ENCODE measurements at regions not wholly inside any gene's neighbourhood (a gene's known extent, or its start where the extent isn't known, plus 50 kb on each side); places are given as distances from the start of the nearest gene placed in this dataset.
"Not testable (repeated sequence)": the region's sequence is repeated elsewhere in the genome, so short reads cannot be mapped to it uniquely, and the experiment has no call there.

DNA sequence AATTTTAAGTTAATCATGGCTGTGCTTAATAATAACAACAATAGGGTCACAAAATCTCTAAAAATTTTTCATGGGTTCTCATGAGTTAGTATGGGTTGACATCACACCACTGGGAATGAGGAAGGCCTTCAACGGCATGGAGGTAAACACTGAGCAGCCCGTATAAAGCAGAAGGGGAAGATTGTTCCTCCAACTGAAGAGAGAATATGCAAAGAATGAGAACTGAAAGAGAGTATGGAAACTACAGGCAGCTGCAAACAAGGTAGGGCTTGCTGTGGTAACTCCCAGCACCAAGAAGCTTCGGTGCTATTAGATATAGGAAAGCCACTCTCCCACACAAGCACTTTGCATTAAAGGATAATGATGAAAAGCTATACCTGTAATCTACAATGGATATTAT lies 1242.3 kb upstream of the CELF4 start:
- DNase-seq (ENCODE audit: low read depth in 4 of 4, low spot score in 3 of 4): no peak

DNA sequence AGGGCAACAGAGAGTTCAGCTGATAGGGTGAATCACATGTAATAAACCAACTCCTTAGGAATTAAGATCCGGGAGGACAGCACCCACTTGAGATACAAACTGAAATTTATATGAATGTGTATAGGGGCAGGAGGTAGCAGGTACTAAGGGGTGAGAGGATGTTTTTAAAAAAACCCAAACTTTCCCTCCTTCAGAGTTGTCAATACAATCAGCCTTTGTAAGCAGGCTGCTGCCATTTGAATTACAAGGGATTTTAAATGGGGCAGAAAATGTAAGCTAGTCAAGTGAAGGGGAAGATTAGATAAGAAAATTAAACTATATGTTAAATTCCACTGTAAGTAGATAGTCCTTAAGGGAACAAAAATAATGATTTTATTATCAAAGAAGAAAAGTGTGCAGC lies 1239.7 kb upstream of the CELF4 start:
- no peak for DNase-seq (ENCODE audit: low read depth in 4 of 4, low spot score in 3 of 4)

DNA sequence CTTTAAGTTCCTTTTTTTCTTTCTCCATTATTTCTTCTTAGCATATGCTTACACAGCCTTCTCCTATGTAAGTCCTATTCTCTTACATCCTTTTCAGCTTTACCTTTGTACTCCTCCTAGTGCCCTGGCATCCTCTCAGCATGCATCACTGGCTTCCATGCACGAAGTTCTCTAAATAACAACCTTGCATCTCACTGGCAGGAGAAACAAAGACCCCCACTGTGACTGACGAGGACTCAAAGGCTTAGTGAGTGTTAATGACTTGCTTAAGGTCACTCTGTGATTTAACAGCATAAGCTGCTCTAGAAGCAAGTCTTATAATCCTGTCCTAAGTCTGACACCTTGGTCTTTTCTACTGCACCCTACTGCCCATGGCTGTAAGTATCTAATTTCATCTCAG lies 1236.0 kb upstream of the CELF4 start:
- no peak for DNase-seq (ENCODE audit: low read depth in 4 of 4, low spot score in 3 of 4)

DNA sequence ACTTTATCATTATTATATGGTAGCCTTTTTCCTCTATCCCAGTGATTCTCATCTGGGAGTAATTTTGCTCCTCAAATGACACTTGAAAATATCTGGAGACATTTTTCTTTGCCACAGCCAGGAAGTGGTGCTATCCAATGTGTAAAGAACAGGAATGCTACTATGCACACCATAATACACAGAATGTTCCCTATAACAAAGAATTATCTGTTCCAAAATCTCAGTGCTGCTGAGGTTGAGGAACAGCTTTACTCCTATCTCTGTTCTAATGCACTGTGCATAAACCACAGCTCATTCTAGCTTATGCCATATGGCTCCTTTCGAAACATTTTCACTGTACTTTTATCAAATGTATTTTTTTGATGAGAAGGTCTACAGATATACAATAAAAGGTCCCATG lies 1231.2 kb upstream of the CELF4 start:
- DNase-seq (ENCODE audit: low read depth in 4 of 4, low spot score in 3 of 4): no peak

DNA sequence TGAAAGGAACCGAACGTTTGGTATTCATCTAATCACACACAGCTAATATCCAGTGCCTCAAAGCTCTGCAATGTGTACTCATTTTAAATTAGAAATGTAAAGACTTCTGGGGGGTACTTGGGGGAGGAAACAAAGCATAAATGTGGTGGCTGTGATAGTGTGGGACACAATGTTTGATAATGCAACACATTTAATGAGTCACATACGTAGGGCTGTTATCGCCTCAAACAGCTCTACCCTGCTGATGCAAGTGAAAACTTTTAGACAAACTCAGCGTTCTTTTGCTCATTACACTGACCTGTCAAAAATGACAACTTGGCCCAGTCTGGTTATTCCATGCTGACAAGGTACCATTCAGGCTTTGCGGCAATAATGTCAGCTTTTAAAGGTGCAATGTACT lies 1227.1 kb upstream of the CELF4 start:
- no peak for DNase-seq (ENCODE audit: low read depth in 4 of 4, low spot score in 3 of 4)

DNA sequence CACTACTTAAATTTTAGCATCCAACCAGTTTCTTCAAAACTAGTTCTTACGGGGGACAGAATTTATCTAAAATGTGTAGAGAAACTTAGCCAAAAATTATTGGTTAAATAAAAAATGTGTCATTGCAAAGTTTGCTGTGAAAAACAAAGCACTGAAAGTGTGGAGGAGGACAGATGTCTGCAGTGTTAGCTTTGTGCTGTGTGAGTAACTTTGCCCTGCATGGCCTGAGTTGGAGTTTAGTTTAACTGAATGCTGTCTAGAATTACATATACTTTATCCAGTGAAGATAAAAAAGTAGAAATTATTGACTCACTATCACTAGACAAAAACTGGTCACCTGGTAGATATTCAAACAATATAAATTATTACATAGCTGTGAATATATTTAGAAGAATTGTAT lies 1225.2 kb upstream of the CELF4 start:
- DNase-seq (ENCODE audit: low read depth in 4 of 4, low spot score in 3 of 4): no peak

DNA sequence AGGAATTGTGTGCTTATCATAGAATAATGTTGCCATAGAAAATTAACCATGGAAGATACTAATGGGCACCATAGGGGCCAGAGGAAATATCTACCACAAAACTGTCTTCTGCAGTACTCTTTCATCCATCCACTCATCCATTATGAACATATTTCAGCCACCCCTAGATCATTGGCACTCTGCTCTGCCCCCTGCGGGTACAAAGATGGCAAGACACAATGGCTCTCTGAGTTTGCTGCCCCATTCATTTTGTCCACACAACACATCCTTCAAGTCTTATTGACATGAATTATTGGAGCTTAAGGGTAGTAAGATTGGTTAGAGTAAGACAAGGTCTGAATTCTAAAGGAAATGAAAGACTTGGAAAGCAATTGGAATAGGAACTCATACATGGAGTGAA lies 1224.7 kb upstream of the CELF4 start:
- DNase-seq (ENCODE audit: low read depth in 4 of 4, low spot score in 3 of 4): no peak

DNA sequence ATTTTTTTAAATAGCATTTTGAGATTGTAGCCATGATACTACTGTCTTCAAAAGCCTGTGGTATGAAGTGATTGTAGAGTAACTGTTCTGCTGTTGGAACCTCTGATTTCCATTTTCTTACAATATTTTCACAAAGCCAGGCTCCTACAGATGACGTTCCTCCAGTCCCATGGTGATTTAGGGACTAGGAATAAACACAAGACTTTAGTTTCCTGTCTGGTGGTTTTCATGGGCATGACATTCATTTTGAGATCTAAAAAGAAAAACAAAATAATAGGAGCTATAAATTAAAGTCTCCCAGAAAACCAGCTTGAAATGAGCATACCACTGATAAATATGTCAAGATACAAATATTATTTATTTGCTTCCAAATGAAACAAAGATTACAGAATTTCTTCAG lies 1223.5 kb upstream of the CELF4 start:
- peak in 1 of 4 donors; percentile 6 for DNase-seq (ENCODE audit: low read depth in 4 of 4, low spot score in 3 of 4)

DNA sequence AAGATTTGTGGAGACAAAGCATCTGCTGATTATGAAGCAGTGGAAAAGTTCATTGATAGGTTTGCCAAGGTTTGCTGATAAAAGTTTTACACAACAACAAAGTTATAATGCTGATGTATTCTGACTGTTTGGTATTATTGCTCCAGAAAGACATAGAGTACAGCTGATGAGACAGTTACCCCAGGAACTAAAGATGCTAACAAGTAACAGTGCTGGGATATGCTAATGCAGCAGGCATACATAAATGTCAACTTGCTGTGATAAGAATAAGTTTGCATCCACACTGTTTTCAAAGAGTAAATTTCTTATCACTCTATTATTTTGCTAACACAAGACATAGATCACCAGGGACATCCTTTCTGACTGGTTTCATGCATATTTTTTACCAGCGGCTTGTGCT lies 1221.3 kb upstream of the CELF4 start:
- no peak for DNase-seq (ENCODE audit: low read depth in 4 of 4, low spot score in 3 of 4)

DNA sequence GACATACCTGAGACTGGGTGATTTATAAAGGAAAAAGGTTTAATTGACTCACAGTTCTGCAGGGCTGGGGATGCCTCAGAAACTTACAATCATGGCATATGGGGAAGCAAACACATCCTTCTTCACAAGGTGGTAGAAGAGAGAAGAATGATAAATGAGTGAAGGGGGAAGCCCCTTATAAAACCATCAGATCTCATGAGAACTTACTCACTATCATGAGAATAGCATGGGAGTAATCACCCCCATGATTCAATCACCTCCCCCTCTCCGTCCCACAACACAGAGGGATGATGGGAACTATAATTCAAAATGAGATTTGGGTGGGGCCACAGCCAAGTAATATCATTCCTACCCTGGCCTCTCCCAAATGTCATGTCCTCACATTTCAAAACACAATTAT lies 1206.0 kb upstream of the CELF4 start:
- DNase-seq (ENCODE audit: low read depth in 4 of 4, low spot score in 3 of 4): not testable (repeated sequence)

DNA sequence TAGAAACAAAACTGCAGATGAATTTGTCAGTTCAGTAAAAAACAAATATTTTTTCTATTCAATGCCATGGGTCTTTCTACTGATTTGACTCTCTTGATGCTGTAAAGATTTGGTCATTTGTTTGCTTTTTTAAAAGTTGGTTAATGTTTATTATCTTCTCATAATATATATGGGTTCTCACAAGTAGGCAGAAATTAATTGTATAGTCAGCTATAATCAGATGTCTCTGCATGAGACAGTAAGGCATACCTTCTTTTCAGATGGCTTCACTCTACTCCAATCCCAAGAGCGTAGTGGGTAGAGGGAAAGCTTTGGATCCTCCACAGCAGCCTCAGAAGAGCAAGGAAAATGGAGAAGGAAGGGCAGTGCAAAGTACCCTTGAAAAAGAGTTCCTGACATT lies 1202.9 kb upstream of the CELF4 start:
- DNase-seq (ENCODE audit: low read depth in 4 of 4, low spot score in 3 of 4): no peak

DNA sequence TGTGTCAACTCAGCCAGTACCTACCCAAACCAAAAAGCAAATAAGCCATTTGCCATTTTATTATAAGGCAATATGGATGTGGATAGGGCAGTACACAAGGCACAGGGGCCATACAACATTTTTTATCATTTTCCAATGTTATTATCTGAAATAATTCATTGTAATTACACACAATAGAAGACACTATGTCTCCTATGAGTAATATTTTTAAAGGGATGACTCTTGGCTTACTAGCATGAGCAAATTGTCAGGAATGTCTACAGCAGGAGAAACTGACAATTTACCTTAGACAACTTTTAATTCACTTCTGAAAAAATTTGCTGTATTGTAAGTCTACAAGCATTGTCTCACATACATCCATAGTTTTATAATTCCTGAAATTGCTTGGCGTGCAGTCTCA lies 1193.9 kb upstream of the CELF4 start:
- no peak for DNase-seq (ENCODE audit: low read depth in 4 of 4, low spot score in 3 of 4)

DNA sequence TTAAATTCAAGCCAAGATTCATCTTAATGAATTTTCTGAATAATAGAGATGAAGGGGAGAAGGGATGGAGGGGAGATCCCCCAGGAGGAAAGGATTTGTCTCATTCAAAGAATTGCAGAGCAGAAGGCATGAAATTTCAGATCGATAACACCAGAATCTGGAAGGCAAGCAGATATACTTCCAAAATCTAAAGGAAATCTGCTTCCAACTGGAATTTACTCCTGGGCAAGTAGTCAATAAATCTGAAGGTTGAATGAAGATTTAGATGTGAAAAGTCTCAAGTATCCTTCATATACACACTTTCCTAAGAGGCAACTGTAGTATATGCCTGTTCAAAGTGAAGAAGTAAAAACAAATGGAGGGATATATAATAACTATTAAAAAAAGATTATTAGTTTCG lies 1190.8 kb upstream of the CELF4 start:
- no peak for DNase-seq (ENCODE audit: low read depth in 4 of 4, low spot score in 3 of 4)

DNA sequence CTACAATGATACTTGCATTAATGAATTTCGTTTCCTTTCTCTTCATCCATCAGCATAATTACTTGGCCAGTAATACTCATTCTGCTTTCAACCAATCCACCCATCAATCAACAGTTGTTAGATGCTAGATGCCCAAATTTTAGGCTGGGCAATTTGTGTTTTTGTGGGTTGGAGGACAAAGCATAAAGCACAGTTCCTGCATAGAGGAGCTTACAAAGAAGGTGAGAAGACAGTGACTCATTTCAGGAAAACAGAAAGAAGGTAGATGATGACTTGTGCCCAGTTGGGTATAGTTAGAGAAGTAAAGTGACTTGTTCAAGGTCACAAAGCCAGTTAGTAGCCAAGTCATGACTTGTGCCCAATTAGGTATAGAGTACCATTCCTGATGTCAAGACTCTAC lies 1186.8 kb upstream of the CELF4 start:
- DNase-seq (ENCODE audit: low read depth in 4 of 4, low spot score in 3 of 4): no peak

DNA sequence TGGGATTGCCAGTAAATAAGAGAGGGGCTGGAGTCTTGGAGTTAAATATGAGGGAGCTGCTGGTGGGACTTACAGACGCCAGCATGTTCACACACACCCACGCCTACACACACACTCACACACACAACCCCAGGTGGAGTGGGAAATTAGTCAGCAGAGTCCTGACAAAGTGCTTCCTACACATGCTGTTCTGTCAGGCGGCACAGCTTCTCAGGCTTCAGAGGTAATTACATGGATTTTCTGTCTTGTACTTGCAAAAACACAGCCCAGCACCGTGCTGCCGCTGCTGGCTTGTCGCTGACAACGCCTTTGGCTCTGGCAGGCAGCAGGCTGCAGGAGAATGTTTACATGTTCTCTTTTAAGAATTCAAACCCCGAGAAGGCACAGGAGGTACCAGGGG lies 1186.3 kb upstream of the CELF4 start:
- peak in 2 of 4 donors; percentile 15 to 30 for DNase-seq (ENCODE audit: low read depth in 4 of 4, low spot score in 3 of 4)

DNA sequence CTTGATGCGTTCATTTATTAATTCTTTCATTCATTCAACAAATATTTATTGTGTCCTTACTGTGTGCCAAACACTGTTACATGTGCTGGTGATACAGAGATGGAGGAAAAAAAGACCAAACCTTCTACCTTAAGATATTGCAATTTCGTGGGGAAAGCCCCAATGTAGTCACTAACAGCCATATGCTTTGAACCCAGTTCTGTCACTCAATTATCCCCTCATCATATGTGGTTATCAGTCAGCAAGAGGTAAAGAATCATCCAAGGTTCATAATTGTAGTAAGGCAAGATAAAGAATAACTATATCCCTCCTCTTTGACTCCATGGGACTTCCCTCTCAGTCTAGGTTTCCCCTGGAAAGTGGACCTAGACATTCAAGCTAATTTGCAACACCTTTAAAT lies 1185.6 kb upstream of the CELF4 start:
- no peak for DNase-seq (ENCODE audit: low read depth in 4 of 4, low spot score in 3 of 4)

DNA sequence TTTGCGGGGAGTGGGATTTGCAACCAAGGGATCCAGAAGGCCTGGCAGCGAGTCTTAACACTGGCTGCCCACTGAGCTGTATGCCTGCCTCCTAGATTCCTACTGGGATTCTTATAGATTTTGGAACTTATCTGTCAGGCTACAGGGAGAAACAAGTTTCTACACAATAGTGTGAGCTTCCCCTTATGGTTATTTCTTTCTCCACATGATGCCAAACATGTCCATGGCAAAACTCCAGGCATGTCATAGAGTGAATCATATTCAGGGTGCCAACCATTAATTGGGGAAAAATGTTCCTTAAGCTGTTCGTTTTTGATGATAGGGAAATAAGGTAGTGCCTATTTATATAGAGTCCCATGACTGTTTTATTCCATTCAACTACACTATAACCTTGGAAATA lies 1185.2 kb upstream of the CELF4 start:
- DNase-seq (ENCODE audit: low read depth in 4 of 4, low spot score in 3 of 4): no peak

DNA sequence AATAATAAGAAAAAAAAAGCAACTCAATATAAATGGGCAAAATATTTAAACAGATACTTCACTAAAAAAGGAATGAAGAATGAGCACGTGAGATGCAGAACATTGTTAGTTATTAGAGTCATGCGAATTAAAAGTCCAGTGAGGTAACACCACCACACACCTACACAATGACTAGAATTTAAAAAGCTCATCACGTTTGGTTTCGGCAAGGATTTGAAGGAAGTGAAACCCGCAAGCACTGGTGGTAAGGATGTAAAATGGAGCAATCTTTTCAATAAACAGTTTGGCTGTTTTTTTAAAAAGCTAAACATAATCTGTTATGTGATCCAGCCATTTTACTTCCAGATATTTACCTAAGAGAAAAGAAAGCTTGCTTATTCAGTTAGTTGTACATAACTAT lies 1181.6 kb upstream of the CELF4 start:
- no peak for DNase-seq (ENCODE audit: low read depth in 4 of 4, low spot score in 3 of 4)

DNA sequence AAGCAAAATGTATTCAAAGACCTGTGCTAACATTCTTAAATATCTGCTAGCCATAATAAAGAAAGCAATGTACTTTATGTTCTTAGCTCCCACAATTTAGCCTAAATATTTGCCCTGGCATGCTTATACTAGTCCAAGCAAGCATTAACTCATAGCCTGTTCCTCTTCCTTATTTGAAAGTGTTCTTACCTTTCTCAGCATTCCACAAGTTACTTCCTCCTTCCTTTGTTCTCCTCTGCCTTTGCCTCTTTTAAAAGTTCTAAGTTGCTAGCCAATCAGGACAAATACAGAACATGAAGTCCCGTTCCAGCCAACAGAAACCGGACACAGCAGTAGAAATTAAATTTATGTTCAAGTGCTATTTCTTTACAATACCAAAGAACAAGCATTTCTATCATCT lies 1154.6 kb upstream of the CELF4 start:
- DNase-seq (ENCODE audit: low read depth in 4 of 4, low spot score in 3 of 4): not testable (repeated sequence)

DNA sequence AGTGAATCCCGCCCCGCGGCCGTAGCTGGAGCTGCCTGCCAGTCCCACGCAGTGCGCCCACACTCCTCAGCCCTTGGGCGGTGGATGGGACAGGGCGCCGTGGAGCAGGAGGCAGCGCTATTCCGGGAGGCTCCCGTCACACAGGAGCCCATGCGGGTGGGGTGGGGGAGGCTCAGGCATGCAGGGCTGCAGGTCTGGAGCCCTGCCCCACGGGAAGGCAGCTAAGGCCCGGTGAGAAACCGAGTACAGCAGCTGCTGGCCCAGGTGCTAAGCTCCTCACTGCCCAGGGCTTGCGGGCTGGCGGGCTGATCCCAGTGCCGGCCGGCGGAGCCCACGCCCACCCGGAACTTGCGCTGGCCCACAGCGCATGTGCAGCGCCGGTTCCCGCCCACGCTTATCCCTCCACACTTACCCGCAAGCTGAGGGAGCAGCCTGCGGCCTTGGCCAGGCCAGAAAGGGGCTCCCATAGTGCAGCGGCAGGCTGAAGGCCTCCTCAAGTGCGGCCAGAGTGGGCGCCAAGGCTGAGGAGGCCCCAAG lies 1152.8 kb upstream of the CELF4 start:
- DNase-seq (ENCODE audit: low read depth in 4 of 4, low spot score in 3 of 4): no peak

DNA sequence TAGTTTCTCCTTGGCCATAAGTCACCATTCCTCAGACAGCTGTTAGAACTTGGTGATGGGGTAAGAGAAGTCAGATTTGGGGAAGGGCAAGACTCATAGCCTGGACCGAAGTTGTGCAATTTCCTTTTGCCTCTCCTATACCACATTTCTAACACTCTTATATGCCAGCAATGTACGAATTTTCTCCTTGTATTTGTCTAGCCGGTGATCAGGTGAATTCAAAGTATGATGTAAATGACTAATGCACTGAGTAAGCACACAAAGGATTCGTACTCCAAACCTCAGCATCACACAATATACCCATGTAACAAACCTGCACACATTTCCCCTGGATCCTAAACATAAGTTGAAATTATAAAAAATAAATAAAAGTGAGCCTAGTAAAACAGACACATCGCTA lies 1143.5 kb upstream of the CELF4 start:
- DNase-seq (ENCODE audit: low read depth in 4 of 4, low spot score in 3 of 4): no peak

DNA sequence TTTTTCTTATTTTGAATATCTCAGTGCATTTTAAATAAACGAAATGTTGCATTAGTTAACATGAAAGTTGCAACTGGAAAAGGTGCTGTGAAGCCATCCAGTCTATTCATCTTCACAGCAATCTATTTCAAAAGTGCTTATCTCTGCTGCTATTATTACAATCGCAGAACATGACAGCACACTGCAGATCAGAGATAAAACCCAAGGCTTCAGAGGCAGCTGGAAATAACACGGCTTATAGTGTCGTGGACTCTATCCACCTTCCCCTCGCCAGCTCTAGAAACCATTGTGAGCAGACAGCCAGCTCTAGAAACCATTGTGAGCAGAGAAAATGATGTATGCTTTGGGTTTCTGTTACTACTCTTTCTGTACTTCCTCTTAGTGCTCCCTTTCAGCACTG lies 1140.8 kb upstream of the CELF4 start:
- no peak for DNase-seq (ENCODE audit: low read depth in 4 of 4, low spot score in 3 of 4)

DNA sequence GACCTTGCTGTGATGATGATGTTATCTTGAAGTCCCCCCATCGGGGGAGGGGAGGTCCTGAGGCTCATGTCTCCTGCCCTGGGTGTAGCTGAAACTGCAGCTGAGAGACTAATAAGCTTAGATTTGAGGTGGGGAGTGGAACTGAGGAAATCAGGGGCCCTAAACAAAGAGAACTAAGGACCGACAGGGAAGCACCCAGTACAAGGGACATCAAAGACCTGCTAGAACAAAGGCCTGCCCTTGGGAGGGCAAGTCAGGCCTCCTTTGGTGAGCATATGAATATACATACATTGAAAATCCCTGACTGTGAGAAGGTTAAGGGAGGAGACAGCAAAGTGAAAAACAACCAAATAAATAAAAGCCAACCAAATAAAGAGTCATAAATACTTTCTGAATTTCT lies 1132.5 kb upstream of the CELF4 start:
- DNase-seq (ENCODE audit: low read depth in 4 of 4, low spot score in 3 of 4): no peak

All from right renal pelvis (tissue), 4 donors.